ENCODE measurements at regions not wholly inside any gene's neighbourhood (a gene's known extent, or its start where the extent isn't known, plus 50 kb on each side); places are given as distances from the start of the nearest gene placed in this dataset.

DNA sequence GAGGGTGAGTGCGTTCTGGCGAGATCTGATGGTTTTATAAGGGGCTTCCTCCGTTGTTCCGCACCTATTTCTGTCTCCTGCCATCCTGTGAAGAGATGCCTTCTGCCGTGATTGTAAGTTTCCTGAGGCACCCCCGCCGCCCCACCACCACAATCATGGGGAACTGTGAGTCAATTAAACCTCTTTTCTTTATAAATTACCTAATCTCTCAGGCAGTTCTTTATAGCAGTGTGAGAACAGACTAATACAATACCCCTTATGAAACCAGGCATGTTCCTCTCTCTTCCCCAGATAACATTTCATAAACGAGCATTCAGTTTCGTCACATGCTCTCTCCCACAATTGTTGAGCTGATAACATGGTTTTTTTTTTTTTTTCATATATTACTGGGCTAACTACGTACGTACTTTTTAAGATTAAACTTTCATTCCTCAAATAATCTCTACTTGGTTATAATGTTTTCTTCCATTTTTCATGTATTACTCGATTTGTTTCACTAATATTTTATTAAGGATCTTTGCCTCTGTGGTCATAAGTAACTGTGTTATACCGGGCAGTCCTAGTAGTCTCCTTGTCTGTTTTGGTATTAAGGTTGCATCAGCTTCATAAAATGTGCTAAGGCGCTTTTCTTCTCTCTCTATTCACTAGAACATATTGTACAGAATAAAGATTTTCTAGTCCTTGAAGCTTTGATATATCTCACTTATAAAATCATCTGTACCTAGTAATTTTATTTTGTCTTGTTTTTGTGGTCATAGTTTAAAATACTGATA, 64.9 kb upstream of the MVB12B start:
- no peak for DNase-seq (ENCODE audit: low spot score)

DNA sequence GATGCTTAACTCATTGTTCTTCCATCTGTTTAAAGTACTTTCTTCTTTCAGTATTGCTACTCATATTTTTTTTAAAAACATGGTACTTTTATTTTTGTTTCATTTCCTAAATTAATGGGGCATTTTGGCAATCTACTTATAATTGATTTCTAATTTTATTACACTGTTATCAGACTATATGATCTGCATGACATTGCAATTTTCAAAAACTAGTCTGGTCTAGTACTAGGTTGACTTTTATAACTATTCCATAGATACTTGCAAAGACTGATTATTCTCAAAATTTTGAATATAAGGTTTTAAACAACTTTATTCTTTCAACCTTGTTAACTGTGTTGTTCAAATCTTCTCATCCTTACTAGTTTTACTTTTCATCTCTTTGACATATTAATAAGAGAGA, 63.9 kb upstream of the MVB12B start:
- no peak for DNase-seq (ENCODE audit: low spot score)

DNA sequence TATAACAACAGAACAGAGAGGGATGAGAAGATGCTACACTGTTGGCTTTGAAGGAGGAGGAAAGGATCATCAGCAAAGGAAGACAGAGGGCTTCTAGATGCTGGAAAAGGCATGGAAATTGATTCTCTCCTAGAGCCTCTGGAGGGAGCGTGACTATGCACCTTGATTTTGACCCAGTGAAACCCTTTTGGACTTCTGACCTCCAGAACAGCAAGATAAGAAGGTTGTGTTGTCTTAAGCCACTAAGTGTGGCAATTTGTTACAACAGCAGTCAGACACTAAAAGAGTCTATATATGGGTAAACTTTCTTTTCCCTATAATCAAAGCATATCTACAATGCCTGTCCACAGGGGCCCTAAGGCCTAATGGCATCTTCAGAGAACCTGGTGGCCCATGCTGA, 56.1 kb upstream of the MVB12B start:
- no peak for DNase-seq (ENCODE audit: low spot score)

DNA sequence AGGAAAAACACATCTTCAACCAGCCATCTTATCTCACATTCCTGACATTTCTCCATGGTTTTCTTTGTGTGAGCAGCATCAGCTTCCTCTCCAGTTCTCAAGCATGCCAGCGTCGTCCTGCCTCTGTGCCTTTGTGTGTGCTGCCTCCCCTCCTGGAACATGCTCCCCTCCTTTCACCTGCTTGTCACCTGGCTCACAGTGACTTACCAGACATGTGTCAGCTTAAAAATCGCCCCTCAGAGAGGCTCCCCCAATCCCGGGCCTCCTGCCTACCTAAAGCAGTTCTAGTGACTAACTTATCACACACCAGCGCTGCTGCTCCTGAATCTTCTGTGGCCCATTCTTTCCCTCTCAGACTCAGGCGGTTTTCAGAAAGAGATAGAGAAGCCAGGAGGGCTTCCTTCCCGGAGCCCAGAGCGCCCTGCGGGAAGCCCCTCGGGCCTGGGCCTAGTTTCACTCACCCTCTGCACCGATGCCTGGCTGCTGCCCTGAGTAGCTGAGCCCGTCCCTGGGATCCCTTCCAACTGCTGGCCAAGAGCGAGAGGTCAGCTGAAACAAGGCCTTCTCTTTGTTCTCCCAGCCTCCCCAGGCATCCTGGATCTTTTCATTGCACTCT, 51.1 kb upstream of the MVB12B start:
- DNase-seq (ENCODE audit: low spot score), result no peak

DNA sequence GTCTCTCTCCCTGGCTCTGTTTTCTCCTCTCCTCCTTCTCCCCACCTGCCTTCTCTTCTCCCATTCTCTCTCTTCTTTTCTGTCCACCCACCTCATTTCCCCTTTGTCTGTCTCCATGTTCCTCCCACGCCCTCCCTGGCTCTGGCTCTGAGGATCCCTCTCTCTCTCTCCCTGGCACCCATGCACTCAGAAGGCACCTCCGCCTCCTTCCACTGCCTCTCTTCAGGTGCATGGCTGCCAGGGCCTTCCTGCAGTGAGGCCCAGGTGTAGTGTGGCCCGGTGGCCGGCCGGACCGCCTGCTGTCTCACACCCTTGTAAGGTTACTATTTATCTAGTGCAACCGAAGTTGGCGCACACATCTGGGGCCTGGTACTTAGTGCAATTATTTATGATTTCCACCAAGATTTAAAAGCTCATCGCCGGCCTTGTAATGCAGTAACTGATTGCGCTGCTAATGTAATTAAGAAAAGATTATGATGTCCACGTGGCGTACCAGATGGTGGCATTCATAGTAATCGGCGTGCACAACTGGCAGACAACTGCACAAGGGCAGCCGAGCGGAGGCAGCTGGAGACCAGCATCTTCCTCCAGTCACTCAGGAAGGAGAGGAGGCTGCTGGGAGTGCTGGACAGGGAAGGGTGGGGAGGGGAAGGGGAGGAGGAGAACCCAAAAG, 50.4 kb upstream of the MVB12B start:
- no peak for DNase-seq (ENCODE audit: low spot score)

All from LoVo (cell line).